Naive thymus-derived CD8-positive, alpha-beta T cell (primary cell): ENCODE measurements at regions not wholly inside any gene's neighbourhood (a gene's known extent, or its start where the extent isn't known, plus 50 kb on each side); places are given as distances from the start of the nearest gene placed in this dataset.

Source experiments
- ATAC-seq, 2 donors: fragments of 150-1000 bp; cut with Tn5 transposase in 1 of 2; sonication (Bioruptor Pico), chemical (Tn5 transposase) in 1 of 2; 1 replicate in 1 of 2; 2 replicates in 1 of 2; pipeline ENCODE4 v1.10.0; 2021; ENCODE audit warnings: mild to moderate bottlenecking in 2 of 2, moderate library complexity in 2 of 2
- POLR2A ChIA-PET: fragments of 350-600 bp; sonication (Branson Sonifier 250); formaldehyde crosslinking; loops from one replicate; lab custom pipeline; 2021; ENCODE audit warnings: antibody characterized with exemption; lab: Charles Lee
- DNase-seq, 10 donors: peaks; one replicate each; pipeline versions ENCODE4 v3.0.0 to v3.0.0-alpha.2; 2020 to 2022
- H3K27ac Mint-ChIP-seq, 10 donors: one replicate each; pipeline ENCODE4 v1.8.0; 2020 to 2022; ENCODE audit warnings: mild to moderate bottlenecking in 10 of 10, mixed read lengths in 10 of 10, moderate library complexity in 4 of 10, inconsistent platforms in 1 of 10
- H3K27me3 Mint-ChIP-seq, 5 donors: one replicate each; pipeline ENCODE4 v1.8.0; 2021 to 2022; ENCODE audit warnings: mixed read lengths in 5 of 5
- H3K36me3 Mint-ChIP-seq, 3 donors: one replicate each; pipeline ENCODE4 v1.8.0; 2020 to 2022; ENCODE audit warnings: mixed read lengths in 3 of 3, mild to moderate bottlenecking in 2 of 3, inconsistent platforms in 1 of 3
- H3K4me1 Mint-ChIP-seq, 4 donors: one replicate each; pipeline ENCODE4 v1.8.0; 2021 to 2022; ENCODE audit warnings: mixed read lengths in 4 of 4
- H3K4me3 Mint-ChIP-seq, 10 donors: one replicate each; pipeline ENCODE4 v1.8.0; 2020 to 2022; ENCODE audit warnings: mild to moderate bottlenecking in 10 of 10, mixed read lengths in 10 of 10, moderate library complexity in 6 of 10, inconsistent platforms in 1 of 10
- H3K9me3 Mint-ChIP-seq, 9 donors: one replicate each; pipeline ENCODE4 v1.8.0; 2020 to 2022; ENCODE audit warnings: mixed read lengths in 9 of 9, mild to moderate bottlenecking in 3 of 9, inconsistent platforms in 1 of 9, moderate library complexity in 1 of 9

DNA sequence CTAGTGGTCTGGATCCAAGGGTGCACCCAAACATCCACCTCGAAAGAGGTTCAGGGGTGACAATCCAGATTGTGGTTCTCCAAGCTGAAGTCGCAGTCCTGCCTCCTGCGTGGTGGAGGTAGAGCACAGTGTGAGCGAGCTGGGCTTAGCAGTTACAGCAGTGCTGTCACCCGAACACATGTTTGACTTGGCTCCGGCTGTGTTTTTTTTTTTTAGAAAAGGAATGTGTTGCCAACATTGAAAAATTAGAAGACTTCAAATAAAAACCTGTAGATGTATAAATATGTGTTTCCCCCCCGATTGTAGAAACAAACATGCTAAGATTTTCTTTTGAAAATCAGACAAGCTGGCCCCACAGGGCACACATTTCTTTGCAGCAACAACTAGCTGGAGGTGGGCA lies 530.8 kb downstream of the SHQ1 start:
- POLR2A ChIA-PET: interaction anchor here (0.7 kb wide), 1 partner anchor 42 kb away, joined by 3 read pairs; no protein-coding TSS in a partner anchor
- Mint-ChIP-seq H3K36me3 (no peaks in the 10 kb centered on the region), H3K4me3 (no peak overlapping the region), H3K27ac (peak overlapping the region in 1 of 10 donors; percentile 2), H3K9me3 (no peaks in the 10 kb centered on the region), H3K4me1 (peaks cover 0 to 2% (median 0%) of the 10 kb centered on the region in 4 donors), H3K27me3 (no peaks in the 10 kb centered on the region)
- DNase-seq: no peak
- ATAC-seq: no peak

DNA sequence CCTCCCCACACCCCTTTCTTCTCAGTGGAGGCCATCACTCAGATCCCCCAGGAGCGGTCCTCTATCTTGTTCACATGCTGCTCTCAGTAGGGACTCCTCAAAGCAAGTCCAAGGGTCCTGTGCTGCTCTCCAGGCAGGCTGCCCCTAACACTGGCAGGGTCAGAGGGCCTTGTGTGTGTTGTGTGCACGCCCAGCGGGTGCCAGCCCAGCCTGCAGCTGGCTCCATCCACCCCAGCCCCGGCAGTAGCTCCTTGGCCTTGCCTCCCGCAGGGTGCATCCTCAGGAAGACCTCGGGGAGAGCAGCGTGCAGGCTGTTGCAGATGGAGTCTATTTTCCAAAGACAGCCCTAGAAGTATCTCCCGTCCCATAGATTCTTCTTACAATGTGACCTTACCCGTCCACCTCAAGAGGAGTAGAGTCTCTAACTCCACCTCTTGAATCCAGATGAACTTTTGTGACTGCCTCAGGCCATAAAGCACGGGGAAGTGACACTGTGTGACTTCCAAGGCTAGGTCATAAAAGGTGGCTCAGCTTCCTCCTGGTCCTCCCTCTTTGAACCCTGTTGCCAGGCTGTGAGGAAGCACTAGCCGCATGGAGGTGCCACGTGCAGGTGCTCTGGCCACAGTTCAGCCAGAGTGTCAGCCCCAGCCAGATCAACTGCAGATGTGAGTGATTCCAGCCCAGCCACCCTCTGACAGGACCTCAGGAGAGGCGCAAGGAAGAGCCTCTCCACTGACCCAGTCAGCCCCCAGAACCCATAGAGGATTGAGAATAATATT lies 531.6 kb downstream of the SHQ1 start:
- Mint-ChIP-seq H3K4me1 (peaks cover 0 to 10% (median under 1%) of the 10 kb centered on the region in 4 donors), H3K27me3 (no peaks in the 10 kb centered on the region), H3K36me3 (no peaks in the 10 kb centered on the region), H3K27ac (peak overlapping the region in 3 of 10 donors; percentile 44 to 67 (median 51)), H3K4me3 (no peak overlapping the region), H3K9me3 (no peaks in the 10 kb centered on the region)
- no peak for DNase-seq
- ATAC-seq: no peak
- POLR2A ChIA-PET: no interaction called here

DNA sequence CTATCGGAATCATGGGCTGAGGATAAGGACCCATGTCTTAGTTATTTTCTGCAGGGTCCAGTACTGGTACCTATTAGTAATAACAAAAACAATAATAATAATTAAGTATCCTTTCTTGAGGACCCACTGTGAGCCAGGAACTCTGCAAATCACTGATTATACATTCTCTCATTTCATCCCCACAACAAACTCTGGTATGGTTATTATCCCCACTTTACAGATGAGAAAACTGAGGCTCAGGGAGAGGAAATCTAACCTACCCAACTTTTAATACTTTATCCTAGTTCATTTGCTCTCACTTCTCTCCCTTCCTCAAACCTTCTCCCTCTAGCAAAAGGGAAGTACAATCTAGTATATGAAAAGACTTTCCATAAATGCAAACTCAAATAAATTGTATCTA lies 528.4 kb upstream of the PROK2 start:
- H3K4me3 Mint-ChIP-seq: peak overlapping the region in 1 of 10 donors; percentile 12
- H3K4me1 Mint-ChIP-seq: peaks cover 6 to 41% (median 23%) of the 10 kb centered on the region in 4 donors
- peaks cover 0 to 4% (median 0%) of the 10 kb centered on the region in 5 donors for H3K27me3 Mint-ChIP-seq
- no peak for DNase-seq
- ATAC-seq: no peak
- no peaks in the 10 kb centered on the region for H3K9me3 Mint-ChIP-seq
- H3K36me3 Mint-ChIP-seq: no peaks in the 10 kb centered on the region
- no peak overlapping the region for H3K27ac Mint-ChIP-seq
- POLR2A ChIA-PET: no interaction called here

DNA sequence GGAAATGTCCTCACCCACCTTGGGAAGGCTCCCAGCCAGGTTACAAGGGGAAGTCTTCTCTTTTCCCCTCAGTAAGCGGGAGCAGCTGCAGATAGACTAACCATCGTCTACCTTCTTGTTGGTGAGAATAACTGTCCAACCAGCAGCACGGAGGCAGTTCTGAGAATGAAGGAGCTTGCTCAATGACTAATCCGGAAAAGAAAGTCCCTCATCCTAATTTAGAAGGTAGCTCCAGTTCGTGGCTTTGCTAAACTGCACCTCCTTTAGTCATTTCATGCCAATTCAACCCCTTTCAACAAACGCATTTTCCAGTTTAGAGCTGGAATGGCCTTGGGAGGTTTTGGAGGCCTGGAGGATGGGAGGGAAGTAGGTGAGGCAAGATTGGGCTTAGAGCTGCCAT lies 527.4 kb upstream of the PROK2 start:
- POLR2A ChIA-PET: no interaction called here
- H3K4me3 Mint-ChIP-seq: no peak overlapping the region

DNA sequence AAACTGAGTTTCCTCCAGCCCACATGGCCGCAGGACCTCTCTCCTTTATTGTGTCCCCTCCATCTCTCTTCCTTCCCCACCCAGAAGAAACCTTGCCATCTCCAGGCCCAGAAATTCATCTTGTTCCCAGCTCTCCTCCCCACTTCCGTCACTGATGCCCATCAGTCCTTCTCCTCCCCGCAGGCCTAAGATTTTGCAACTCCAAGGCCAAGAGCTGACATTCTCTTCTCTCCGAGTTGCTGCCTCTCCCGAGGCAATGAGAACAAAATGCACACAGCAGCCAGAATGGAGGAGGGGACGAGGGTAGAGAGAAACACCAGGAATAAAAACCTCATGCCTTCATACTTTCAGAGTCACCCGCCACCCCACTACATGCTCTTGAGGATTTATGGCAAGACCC lies 526.5 kb upstream of the PROK2 start:
- ATAC-seq: no peak
- POLR2A ChIA-PET: interaction anchor here (1.0 to 1.6 kb wide), 3 partner anchors 11 to 135 kb away, joined by 3 to 7 read pairs (median 3); partner anchors contain the start of gene RYBP
- peak overlapping the region in 7 of 10 donors; percentile 9 to 58 (median 37) for H3K27ac Mint-ChIP-seq

More for the DNA sequence above, 527.4 kb upstream of the PROK2 start:
- H3K27ac Mint-ChIP-seq: no peak overlapping the region
- H3K27me3 Mint-ChIP-seq: peaks cover 0 to 4% (median 0%) of the 10 kb centered on the region in 5 donors
- ATAC-seq (no peak), DNase-seq (no peak)
- H3K9me3 Mint-ChIP-seq: no peaks in the 10 kb centered on the region
- peaks cover 6 to 44% (median 23%) of the 10 kb centered on the region in 4 donors for H3K4me1 Mint-ChIP-seq
- no peaks in the 10 kb centered on the region for H3K36me3 Mint-ChIP-seq

DNA sequence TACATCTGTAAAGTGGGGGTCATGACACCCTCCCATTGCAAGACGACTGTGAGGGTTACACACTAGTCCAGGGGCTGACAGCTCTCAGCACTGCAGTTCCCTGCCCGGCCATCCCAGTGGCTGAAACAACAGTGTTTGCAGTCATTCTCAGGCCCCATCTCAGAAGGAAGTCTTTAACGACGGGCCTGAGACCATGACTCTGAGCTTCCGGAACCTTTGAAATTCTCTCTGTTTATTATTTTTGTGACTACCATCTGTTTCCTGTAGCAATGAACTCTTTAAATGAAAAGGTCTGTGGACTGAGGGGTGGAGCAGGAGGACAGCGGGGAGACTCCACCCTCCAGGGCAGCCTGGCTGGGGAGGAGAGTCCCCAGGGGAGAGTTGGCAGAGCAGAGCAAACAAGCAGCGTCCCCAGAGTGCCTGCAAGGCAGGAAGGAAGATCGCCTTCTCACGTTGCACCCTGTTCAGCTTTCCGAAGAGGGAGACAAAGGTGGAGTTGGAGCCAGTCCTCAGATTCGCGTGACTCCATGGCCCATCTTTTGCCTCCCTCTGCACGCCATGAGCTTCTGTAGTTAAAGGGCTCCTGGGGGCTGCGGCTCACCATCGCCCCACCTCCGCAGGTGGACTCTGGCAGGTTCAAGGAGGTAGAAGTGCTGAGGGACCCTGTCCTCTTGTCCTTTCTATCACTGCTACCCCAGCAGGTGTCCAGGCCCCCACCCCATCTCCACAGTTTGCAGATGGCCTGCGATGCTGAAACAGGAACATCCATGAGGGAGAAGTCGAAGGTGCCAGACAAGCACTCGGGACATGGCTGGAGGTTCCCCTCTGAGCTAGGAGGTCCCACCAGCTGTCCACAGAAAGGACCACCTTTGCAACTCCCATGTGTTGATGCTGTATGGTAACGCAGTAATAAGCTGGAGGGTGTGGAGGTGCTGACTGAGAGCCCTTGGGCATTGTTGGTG lies 525.8 kb upstream of the PROK2 start:
- peak in 4 of 10 donors; percentile 3 to 50 (median 18) for DNase-seq
- peak; percentile 72 to 89 for ATAC-seq
- Mint-ChIP-seq H3K27me3 (peaks cover 0 to 4% (median 0%) of the 10 kb centered on the region in 5 donors), H3K4me3 (peak overlapping the region; percentile 57 to 89 (median 76)), H3K4me1 (peaks cover 6 to 44% (median 23%) of the 10 kb centered on the region in 4 donors), H3K27ac (peak overlapping the region; percentile 63 to 97 (median 89)), H3K36me3 (no peaks in the 10 kb centered on the region), H3K9me3 (no peaks in the 10 kb centered on the region)
- POLR2A ChIA-PET: interaction anchor here (0.5 to 1.6 kb wide), 7 partner anchors 11 to 136 kb away, joined by 3 to 7 read pairs (median 4); partner anchors contain the start of gene RYBP

More for the DNA sequence above, 526.5 kb upstream of the PROK2 start:
- peaks cover 0 to 4% (median 0%) of the 10 kb centered on the region in 5 donors for H3K27me3 Mint-ChIP-seq
- no peaks in the 10 kb centered on the region for H3K9me3 Mint-ChIP-seq
- peak overlapping the region in 4 of 10 donors; percentile 7 to 36 (median 28) for H3K4me3 Mint-ChIP-seq
- H3K4me1 Mint-ChIP-seq: peaks cover 6 to 44% (median 23%) of the 10 kb centered on the region in 4 donors
- no peaks in the 10 kb centered on the region for H3K36me3 Mint-ChIP-seq
- no peak for DNase-seq

DNA sequence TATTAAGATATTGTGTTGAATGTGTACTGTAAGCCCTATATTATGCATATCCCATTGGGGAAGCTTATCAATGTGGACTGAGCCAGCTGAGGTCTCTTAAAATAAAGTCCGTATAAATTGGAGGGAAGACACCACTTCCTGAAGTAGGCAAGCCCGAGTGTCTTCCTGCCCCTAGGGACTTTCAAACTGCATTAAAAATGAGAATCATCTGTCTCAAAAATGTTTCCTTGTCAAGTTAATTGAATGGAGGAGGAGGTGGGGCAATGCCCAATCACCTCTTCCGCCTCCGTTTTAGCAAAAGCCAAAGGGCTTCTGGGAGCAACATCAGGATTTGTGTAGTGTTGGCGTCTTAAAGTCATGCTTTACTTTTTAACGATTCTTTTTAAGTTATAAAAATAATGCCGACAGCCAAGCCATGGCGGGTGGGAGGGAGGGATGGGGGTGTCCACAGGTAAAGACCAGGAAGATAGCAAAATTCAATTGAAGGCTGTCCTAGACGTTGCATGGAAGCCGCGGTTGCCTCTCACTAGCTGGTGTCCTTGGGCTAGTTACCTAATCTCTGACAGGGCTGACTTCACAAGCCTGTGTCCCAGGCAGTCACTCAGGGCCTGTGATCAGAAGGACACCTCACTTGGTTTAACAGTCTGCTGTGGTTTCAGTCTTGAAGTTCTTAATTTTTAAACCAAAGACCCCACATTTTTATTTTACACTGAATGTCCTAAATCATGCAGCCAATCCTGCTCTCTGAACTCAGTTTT lies 524.9 kb upstream of the PROK2 start:
- no peak for ATAC-seq
- Mint-ChIP-seq H3K4me3 (peak overlapping the region in 7 of 10 donors; percentile 29 to 83 (median 75)), H3K4me1 (peaks cover 6 to 44% (median 23%) of the 10 kb centered on the region in 4 donors), H3K36me3 (no peaks in the 10 kb centered on the region), H3K9me3 (no peaks in the 10 kb centered on the region), H3K27ac (peak overlapping the region in 9 of 10 donors; percentile 72 to 97 (median 89)), H3K27me3 (peaks cover 0 to 4% (median 0%) of the 10 kb centered on the region in 5 donors)
- POLR2A ChIA-PET: interaction anchor here (0.8 to 1.6 kb wide), 5 partner anchors 12 to 39 kb away, joined by 3 to 7 read pairs (median 4); no protein-coding TSS in a partner anchor
- DNase-seq: no peak

DNA sequence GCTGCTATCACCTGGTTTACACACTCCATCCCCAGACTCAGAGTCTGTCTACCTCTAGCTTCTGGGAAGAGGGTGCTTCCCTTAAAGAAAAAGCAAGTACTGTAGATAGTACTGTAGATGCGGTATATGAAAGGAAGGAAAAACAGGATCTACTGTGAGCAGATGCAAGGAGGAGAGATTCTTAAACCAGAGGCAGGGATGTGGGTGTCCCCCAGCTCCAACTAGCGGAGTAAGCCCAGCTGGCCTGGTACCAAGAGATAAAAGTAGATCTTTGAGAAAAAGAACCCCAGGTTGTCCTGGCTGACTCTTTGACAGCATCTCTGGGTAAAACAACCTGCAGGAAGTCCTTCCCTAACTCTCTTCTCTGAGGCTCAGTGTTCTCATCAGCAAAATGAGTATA lies 523.7 kb upstream of the PROK2 start:
- Mint-ChIP-seq H3K36me3 (no peaks in the 10 kb centered on the region), H3K27ac (peak overlapping the region in 5 of 10 donors; percentile 11 to 89 (median 74)), H3K4me3 (no peak overlapping the region), H3K4me1 (peaks cover 6 to 44% (median 23%) of the 10 kb centered on the region in 4 donors), H3K27me3 (peaks cover 0 to 4% (median 0%) of the 10 kb centered on the region in 5 donors), H3K9me3 (no peaks in the 10 kb centered on the region)
- no peak for ATAC-seq
- no peak for DNase-seq
- POLR2A ChIA-PET: no interaction called here

DNA sequence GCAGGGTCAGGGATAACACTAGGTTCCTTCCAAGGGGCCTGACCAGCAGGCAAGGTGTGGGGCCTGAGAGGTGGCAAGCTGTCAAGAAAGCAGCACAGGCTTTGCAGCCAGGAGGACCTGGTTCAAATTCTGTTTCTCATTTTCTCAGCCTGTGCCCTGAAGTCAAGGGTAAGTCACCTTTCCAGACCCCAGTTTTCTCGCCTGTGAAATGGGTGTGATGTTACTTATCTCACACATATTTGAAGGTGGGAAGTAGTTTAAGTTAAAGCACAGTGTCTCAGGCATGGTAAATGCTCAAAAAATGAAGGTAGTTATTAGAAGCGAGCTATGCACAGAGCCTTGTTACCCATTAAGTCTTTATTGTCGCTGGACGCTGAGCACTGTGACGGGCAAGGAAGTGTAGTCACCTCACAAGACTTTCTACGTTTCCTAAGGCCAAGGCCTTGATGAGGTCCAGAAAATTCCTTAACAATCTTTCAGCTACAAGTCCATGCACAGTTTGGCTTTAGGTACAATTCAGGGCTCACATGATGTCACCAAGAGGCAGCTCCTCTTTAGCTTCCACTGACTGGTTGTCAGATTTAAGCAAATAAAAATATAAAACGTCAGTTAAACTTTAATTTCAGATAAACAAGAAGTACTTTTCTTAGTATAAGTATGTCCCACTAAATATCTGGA lies 522.6 kb upstream of the PROK2 start:
- no peak for DNase-seq
- POLR2A ChIA-PET: interaction anchor here (1.0 kb wide), 1 partner anchor 48 kb away, joined by 4 read pairs; no protein-coding TSS in a partner anchor
- peaks cover 6 to 42% (median 23%) of the 10 kb centered on the region in 4 donors for H3K4me1 Mint-ChIP-seq
- H3K36me3 Mint-ChIP-seq: no peaks in the 10 kb centered on the region
- peak overlapping the region in 3 of 10 donors; percentile 13 to 75 (median 27) for H3K27ac Mint-ChIP-seq
- peaks cover 0 to 4% (median 0%) of the 10 kb centered on the region in 5 donors for H3K27me3 Mint-ChIP-seq
- ATAC-seq: no peak
- no peaks in the 10 kb centered on the region for H3K9me3 Mint-ChIP-seq
- H3K4me3 Mint-ChIP-seq: no peak overlapping the region

DNA sequence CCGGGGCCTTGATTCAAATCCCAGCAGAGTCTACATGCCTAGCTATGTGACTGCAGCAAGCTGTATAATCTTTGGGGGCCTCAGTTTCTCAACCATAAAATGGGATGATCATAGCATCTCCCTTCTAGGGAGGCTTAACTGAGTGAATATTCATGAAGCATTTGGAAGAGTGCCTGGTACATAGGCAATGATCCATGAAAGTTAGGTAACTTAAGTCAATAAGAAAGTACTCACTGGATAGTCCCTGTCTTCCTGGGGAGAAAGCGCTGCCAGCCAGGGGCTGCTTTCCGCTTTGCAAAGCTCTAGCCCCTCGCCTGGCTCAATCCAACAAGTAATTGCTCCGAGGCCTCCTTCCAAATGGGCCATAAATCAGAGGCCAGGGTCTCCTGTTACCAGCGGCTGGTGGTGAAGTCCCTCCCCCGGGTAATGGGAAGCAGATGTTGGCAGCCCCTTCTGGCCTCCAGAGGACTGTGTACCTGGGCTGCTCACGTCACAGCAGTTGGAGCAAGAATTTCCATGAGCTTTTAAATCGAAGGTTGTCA lies 521.9 kb upstream of the PROK2 start:
- DNase-seq (no peak), ATAC-seq (no peak)
- Mint-ChIP-seq H3K9me3 (no peaks in the 10 kb centered on the region), H3K27ac (peak overlapping the region in 3 of 10 donors; percentile 13 to 58 (median 46)), H3K36me3 (no peaks in the 10 kb centered on the region), H3K4me1 (peaks cover 6 to 36% (median 23%) of the 10 kb centered on the region in 4 donors), H3K27me3 (peaks cover 0 to 4% (median 0%) of the 10 kb centered on the region in 5 donors), H3K4me3 (no peak overlapping the region)
- POLR2A ChIA-PET: interaction anchor here (1.0 kb wide), 1 partner anchor 47 kb away, joined by 4 read pairs; no protein-coding TSS in a partner anchor

DNA sequence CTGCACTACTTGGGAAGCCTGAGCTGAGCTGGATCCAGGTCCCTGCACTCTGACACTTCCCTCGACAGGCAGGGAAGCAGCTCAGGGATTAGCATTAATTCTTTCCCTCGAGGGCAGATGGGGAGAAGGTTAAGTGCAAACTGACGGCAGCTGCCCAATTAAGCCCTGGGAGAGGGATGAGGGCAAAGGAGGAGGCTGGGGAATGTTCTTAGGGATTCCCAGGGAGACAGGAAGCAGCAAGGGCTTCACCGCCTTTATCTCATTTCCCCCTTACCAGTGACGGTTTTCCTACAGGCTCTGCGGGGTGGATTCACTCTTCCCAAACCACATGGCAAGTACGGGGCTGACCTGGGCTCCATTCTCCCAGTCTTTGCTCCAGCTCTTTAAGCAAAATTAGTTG lies 519.0 kb upstream of the PROK2 start:
- Mint-ChIP-seq H3K27ac (no peak overlapping the region), H3K9me3 (no peaks in the 10 kb centered on the region), H3K27me3 (no peaks in the 10 kb centered on the region), H3K4me3 (no peak overlapping the region), H3K36me3 (no peaks in the 10 kb centered on the region), H3K4me1 (peaks cover 0 to 9% (median 4%) of the 10 kb centered on the region in 4 donors)
- DNase-seq (no peak), ATAC-seq (no peak)
- POLR2A ChIA-PET: interaction anchor here (1.0 kb wide), 1 partner anchor 144 kb away, joined by 4 read pairs; no protein-coding TSS in a partner anchor
